ENCODE measurements at regions not wholly inside any gene's neighbourhood (a gene's known extent, or its start where the extent isn't known, plus 50 kb on each side); places are given as distances from the start of the nearest gene placed in this dataset.
"Not testable (repeated sequence)": the region's sequence is repeated elsewhere in the genome, so short reads cannot be mapped to it uniquely, and the experiment has no call there.

- DNase-seq = not testable (repeated sequence)
These were observed 182.1 kb downstream of the SPDYE17 start for GRCh38 chr7:76849887-76850563.

GRCh38 chr7:76839879-76840278 lies 192.3 kb downstream of the SPDYE17 start:
- DNase-seq = not testable (repeated sequence)

GRCh38 chr7:76839214-76839613 lies 192.9 kb downstream of the SPDYE17 start:
- not testable (repeated sequence) for DNase-seq

DNA sequence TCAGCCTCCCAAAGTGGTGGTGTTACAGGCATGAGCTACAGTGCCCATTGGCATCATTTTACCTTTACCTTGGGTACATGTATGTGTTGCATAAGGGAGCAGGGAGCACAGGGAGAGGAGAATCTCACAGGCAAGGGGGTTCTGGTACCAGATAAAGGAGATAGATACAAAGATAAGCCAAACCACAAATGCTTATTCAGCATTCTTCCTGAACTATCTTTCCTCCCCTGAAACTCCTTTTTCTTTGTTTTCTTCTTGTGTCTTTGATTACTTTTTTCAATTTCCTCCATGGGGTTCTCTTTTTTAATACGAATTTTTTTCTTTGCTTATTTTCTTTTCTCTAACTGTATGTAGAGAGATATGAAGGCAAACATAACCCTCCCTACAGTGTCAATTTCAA lies 193.8 kb downstream of the SPDYE17 start:
- not testable (repeated sequence) for DNase-seq

- not testable (repeated sequence) for DNase-seq
These were observed 202.2 kb upstream of the POMZP3 start for GRCh38 chr7:76829233-76829632.

- not testable (repeated sequence) for DNase-seq
These were observed 199.1 kb upstream of the POMZP3 start for GRCh38 chr7:76826181-76826580.

- DNase-seq = not testable (repeated sequence)
These were observed 182.8 kb upstream of the POMZP3 start for GRCh38 chr7:76809856-76810255.

DNA sequence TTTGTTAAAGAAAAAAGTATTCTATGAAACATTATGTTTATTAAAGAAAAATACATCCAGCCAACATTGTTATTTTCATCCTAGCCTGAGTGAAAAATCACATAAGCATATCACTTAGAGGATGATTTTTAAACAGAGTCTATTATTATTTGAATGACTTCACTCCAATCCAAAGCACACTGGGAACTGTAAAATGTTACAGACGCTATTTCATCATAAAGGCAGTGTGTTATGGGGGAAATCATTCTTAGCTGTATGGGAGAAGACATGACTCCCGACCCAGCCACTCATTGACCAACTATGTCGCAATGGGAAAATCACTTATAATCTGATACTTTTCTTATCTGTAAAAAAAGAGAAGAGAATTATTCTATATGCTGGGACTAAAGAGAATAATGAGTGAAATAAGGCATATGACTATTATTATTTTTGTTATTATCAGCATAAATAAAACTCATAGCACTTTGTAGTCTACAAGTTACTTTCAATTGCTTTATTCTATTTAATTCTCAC lies 180.6 kb upstream of the POMZP3 start:
- DNase-seq = not testable (repeated sequence)

GRCh38 chr7:76806460-76806859 lies 179.4 kb upstream of the POMZP3 start:
- DNase-seq = not testable (repeated sequence)

DNA sequence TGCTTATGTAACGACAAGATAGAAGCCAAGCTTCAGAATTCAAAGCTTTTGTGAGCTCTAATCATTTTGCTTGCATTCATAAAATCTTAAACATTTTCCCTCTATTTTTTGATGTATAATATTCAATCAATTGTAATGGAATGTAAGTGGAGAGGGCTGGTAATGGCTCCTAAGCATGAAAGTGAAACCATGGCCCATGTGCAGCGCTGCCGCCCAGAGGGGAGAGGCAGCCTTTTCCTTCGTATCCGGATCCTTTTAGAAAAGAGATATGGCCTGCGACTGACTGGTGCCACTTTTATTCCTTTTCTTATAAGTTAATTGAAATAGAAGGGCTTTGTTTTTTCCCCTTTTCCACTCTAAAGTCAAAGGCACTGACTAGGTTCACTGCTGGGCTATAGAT lies 178.9 kb upstream of the POMZP3 start:
- DNase-seq = not testable (repeated sequence)

DNA sequence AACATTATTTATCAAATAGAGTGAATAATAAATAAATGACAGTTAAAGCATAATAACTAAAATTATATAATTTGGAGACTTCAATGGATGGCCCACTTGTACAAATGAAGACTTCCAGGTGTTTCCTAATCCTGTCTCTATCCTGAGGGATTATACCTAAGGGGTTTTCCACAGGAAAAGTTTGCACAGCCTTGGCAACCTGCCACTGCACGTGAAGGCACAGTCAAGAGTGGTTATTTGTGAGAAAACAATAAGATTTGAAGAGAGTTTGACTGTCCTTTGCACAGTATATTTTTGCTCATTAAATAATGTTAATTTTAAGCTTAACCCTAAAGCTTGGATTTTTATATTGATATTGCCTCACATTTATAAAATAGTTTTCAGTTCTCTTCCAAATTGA lies 178.2 kb upstream of the POMZP3 start:
- DNase-seq = not testable (repeated sequence)

GRCh38 chr7:76797639-76798038 lies 170.6 kb upstream of the POMZP3 start:
- not testable (repeated sequence) for DNase-seq

DNA sequence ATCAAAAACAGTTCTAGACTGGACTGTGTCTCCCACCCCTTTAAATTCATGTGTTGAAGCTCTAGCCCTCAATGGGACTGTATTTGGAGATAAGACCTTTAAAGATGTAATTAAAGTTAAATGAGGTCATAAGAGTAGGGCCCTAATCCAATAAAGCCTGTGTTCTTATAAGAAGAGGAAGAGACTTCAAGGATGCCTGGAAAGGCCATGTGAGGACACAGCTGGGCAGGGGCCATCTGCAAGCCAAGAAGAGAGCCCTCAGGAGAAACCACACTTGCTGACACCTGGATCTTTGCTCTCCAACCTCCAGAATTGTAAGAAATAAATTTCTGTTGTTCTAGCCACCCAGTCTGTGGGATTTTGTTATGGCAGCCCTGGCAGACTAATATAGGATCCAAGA lies 153.6 kb upstream of the POMZP3 start:
- not testable (repeated sequence) for DNase-seq

DNA sequence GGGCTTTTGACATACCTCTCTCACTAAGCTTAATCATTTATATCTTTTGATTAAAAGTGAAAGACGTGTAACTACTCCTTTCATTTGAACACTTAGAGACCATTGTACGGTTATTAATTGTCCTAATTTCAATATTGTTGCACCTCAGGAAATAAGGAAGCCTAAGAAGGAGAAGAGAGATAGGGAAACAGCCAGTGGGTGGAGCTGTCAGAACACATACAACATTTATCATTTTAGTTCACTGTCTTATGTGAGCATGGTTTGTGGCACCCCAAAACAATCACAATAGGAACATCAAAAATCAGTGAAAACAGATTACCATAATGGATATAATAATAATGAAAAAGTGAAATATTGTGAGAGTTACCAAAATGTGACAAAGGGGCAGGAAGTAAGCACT lies 147.2 kb upstream of the POMZP3 start:
- DNase-seq = not testable (repeated sequence)

DNA sequence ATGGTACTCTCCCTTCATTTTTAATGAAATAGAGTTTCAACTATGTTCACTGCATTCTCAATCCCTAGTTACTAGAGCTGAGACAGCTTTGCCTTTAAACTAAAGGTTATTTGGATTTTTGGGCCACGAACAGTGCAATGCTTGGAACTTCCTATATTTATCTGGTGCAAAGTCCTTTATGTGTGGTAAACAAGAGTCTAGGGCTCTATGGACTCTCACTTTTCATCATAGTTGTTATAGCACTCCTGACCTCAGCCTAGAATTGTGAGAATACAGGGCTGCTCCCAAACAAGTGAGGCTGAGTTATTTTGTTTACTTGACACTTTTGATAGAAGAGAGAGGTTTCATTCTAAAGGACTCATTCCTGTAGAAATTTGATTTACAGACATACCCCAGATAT lies 144.9 kb upstream of the POMZP3 start:
- DNase-seq = not testable (repeated sequence)

GRCh38 chr7:76763977-76764376 lies 136.9 kb upstream of the POMZP3 start:
- DNase-seq = not testable (repeated sequence)

GRCh38 chr7:76760546-76761220 lies 133.6 kb upstream of the POMZP3 start:
- peak in 1 of 5 donors; percentile 44 for DNase-seq

DNA sequence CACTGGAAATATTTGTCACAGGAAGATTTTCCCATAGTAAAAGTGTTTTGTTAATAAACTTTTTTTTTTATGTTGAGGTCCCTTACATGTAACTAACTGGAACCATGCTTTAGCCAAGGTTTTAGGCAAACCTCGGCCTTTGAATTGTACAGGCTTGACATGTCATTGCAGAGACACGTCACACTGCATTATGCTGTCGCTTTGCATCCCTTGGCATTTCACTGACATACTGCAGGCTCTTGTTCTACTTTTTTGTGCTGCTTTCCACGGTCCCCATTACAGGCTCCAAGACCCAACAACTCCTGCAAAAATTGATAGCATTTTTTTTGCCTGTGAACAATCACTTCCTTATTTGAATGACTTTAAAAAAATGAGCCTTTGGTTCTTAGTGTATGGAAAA lies 112.5 kb upstream of the POMZP3 start:
- DNase-seq = not testable (repeated sequence)

DNA sequence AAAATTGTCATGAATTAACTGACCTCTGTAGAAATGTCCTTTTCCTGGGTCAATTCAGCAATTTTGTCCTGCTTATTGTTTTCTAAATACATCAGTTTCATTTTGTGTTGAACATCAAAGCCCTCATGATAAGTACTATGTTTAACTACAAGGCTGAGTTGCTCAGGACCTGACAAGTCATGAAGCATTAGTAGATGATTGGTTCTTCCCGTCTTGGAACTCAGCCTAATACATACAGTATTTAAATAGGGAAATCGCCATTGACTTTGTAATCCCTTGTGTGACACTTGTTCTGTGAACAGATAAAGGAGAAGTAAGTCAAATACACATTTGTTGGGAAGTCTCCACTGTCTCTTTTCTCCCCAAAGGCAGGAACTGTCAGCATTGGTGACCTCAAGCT lies 109.6 kb upstream of the POMZP3 start:
- not testable (repeated sequence) for DNase-seq

- DNase-seq = not testable (repeated sequence)
These were observed 109.0 kb upstream of the POMZP3 start for GRCh38 chr7:76736091-76736490.

DNA sequence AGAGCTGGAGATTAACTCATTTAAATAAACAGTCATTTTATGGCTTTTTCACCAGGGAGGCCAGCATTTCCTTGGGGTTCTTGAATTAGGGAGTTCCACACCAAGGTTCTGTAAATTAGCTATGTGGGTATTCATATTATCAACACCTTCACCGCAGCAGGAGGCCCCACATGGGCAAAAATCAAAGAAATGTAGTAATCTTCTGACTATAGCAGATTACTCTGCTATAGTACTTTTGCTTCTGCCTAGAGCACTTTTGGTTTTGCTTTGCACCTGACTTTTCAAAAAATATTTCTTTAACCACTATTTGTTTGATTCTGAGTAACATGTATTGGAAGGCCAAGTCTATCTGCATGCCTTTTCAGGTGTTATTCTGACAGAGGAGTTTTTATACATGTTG lies 108.6 kb upstream of the POMZP3 start:
- not testable (repeated sequence) for DNase-seq

DNA sequence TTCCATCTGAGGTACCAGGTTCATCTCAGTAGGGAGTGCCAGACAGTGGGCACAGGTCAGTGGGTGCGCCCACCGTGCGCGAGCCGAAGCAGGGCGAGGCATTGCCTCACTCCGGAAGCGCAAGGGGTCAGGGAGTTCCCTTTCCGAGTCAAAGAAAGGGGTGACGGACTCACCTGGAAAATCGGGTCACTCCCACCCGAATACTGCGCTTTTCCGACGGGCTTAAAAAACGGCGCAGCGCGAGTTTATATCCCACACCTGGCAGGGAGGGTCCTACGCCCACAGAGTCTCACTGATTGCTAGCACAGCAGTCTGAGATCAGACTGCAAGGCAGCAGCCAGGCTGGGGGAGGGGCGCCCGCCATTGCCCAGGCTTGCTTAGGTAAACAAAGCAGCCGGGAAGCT lies 101.5 kb upstream of the POMZP3 start:
- DNase-seq = not testable (repeated sequence)

GRCh38 chr7:76723928-76724327 lies 96.8 kb upstream of the POMZP3 start:
- DNase-seq = not testable (repeated sequence)

DNA sequence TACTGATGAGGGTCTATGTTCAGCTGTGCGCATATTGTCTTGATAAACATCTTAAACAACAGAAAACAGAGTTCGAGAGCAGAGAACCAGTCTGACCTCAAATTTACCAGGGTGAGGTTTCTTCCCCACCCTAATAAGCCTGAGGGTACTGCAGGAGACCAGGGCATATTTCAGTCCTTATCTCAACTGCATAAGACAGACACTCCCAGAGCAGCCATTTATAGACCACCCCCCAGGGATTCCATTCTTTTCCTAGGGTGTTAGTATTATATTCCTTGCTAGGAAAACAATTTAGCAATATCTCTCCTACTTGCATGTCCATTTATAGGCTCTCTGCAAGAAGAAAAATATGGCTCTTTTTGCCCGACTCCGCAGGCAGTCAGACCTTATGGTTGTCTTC lies 89.5 kb upstream of the POMZP3 start:
- not testable (repeated sequence) for DNase-seq
